ENCODE measurements at regions not wholly inside any gene's neighbourhood (a gene's known extent, or its start where the extent isn't known, plus 50 kb on each side); places are given as distances from the start of the nearest gene placed in this dataset.

DNA sequence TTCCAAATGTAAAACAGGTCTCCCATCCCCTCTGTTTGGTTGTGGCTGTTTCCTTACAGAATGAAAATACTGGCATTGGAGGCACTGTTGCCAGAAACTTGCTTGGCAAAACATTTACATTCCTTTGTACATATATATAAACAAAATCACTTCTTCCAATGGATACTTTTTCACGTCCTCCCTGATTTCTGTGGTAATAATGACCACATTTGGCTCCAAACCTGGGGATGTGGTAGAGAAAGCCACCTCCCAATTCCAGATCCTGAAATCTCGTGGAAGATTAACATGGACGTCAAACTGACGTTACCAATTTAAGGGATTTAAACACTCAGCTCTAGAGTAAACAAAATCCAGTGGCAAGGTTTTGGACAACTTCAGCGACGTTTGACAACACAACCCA lies 370.8 kb upstream of the ZFHX3 start:
- H3K79me2 ChIP-seq (ENCODE audit: insufficient read depth, low read length): no peaks in the 10 kb centered on the region
- no peaks in the 10 kb centered on the region for H3K4me1 ChIP-seq (ENCODE audit: insufficient read depth, low read length)
- no peaks in the 10 kb centered on the region for H3K9me3 ChIP-seq (ENCODE audit: low read depth, low read length)
- H3K27ac ChIP-seq (ENCODE audit: low read depth, low read length): no peak overlapping the region
- no peaks in the 10 kb centered on the region for H3K27me3 ChIP-seq (ENCODE audit: insufficient read depth, low read length)
- TF ChIP-seq CTCF (IDR thresholded peaks at IDR 0.05; ENCODE audit: extremely low read depth, low read depth, low read length): no peak
- no peaks in the 10 kb centered on the region for H3K36me3 ChIP-seq (ENCODE audit: insufficient read depth, low read length)
- H3K4me2 ChIP-seq (ENCODE audit: insufficient read depth, low read length): no peak overlapping the region
- no peak for DNase-seq (ENCODE audit: insufficient read length, low spot score, missing footprints)
- H2AFZ ChIP-seq (ENCODE audit: low read length): no peak overlapping the region
- H4K20me1 ChIP-seq (ENCODE audit: insufficient read depth, low read length): no peaks in the 10 kb centered on the region
- H3K4me3 ChIP-seq (ENCODE audit: insufficient read depth, low read length): no peak overlapping the region

DNA sequence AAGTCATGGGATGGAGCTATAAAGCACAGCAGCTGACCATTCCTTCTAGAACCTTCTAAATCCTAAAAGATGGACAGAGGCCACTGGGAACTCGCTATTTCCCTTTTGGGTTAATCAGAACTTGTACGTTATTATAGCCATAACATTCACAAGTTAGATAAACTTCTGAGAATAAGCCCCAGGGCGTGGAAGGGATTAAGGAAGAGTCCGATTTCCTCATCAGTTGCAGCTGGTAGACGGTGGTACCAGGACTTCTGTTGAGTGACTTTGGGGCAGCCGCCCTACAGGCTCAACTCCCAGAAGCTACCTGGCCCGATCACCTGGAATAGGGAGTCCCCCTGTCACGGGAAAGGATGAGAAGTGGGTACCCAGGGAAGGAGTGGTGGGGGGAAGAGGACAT lies 370.1 kb upstream of the ZFHX3 start:
- no peak overlapping the region for H3K27ac ChIP-seq (ENCODE audit: low read depth, low read length)
- H3K9me3 ChIP-seq (ENCODE audit: low read depth, low read length): no peaks in the 10 kb centered on the region
- DNase-seq (ENCODE audit: insufficient read length, low spot score, missing footprints): no peak
- no peaks in the 10 kb centered on the region for H3K79me2 ChIP-seq (ENCODE audit: insufficient read depth, low read length)
- H3K36me3 ChIP-seq (ENCODE audit: insufficient read depth, low read length): no peaks in the 10 kb centered on the region
- no peak overlapping the region for H2AFZ ChIP-seq (ENCODE audit: low read length)
- TF ChIP-seq CTCF (IDR thresholded peaks at IDR 0.05; ENCODE audit: extremely low read depth, low read depth, low read length): no peak
- no peak overlapping the region for H3K4me2 ChIP-seq (ENCODE audit: insufficient read depth, low read length)
- no peaks in the 10 kb centered on the region for H3K4me1 ChIP-seq (ENCODE audit: insufficient read depth, low read length)
- no peak overlapping the region for H3K4me3 ChIP-seq (ENCODE audit: insufficient read depth, low read length)
- H3K27me3 ChIP-seq (ENCODE audit: insufficient read depth, low read length): no peaks in the 10 kb centered on the region
- H4K20me1 ChIP-seq (ENCODE audit: insufficient read depth, low read length): no peaks in the 10 kb centered on the region

DNA sequence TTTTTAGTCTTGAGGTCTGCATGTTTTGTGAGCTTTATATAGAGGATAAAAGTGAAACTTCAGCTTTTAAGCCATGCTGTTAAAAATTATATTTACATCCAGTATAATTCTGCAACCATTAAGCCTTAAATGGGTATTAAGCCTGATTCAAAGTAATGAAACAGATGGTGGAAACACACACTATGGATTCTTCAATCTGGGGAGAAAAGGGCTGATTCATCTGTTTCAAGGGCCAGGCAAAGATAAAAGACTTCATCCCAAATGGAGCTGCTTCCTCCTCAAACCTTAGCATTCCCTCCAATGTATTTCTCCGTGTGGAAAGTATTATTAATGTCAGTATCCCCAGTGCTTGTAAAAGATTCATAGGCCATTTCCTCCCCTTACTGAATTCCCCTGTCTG lies 367.4 kb upstream of the ZFHX3 start:
- no peak for TF ChIP-seq CTCF (IDR thresholded peaks at IDR 0.05; ENCODE audit: extremely low read depth, low read depth, low read length)
- H3K4me1 ChIP-seq (ENCODE audit: insufficient read depth, low read length): no peaks in the 10 kb centered on the region
- no peaks in the 10 kb centered on the region for H3K27me3 ChIP-seq (ENCODE audit: insufficient read depth, low read length)
- no peaks in the 10 kb centered on the region for H4K20me1 ChIP-seq (ENCODE audit: insufficient read depth, low read length)
- H3K79me2 ChIP-seq (ENCODE audit: insufficient read depth, low read length): no peaks in the 10 kb centered on the region
- no peak overlapping the region for H3K4me2 ChIP-seq (ENCODE audit: insufficient read depth, low read length)
- H2AFZ ChIP-seq (ENCODE audit: low read length): no peak overlapping the region
- H3K27ac ChIP-seq (ENCODE audit: low read depth, low read length): no peak overlapping the region
- no peak for DNase-seq (ENCODE audit: insufficient read length, low spot score, missing footprints)
- H3K36me3 ChIP-seq (ENCODE audit: insufficient read depth, low read length): no peaks in the 10 kb centered on the region
- no peak overlapping the region for H3K4me3 ChIP-seq (ENCODE audit: insufficient read depth, low read length)
- no peaks in the 10 kb centered on the region for H3K9me3 ChIP-seq (ENCODE audit: low read depth, low read length)

GRCh38 chr16:73414638-73415037 lies 366.7 kb upstream of the ZFHX3 start:
- TF ChIP-seq CTCF (IDR thresholded peaks at IDR 0.05; ENCODE audit: extremely low read depth, low read depth, low read length): no peak
- H3K79me2 ChIP-seq (ENCODE audit: insufficient read depth, low read length): no peaks in the 10 kb centered on the region
- no peak overlapping the region for H3K27ac ChIP-seq (ENCODE audit: low read depth, low read length)
- H3K9me3 ChIP-seq (ENCODE audit: low read depth, low read length): no peaks in the 10 kb centered on the region
- H4K20me1 ChIP-seq (ENCODE audit: insufficient read depth, low read length): no peaks in the 10 kb centered on the region
- no peaks in the 10 kb centered on the region for H3K4me1 ChIP-seq (ENCODE audit: insufficient read depth, low read length)
- no peak overlapping the region for H2AFZ ChIP-seq (ENCODE audit: low read length)
- H3K4me3 ChIP-seq (ENCODE audit: insufficient read depth, low read length): no peak overlapping the region
- H3K36me3 ChIP-seq (ENCODE audit: insufficient read depth, low read length): no peaks in the 10 kb centered on the region
- no peak overlapping the region for H3K4me2 ChIP-seq (ENCODE audit: insufficient read depth, low read length)
- DNase-seq (ENCODE audit: insufficient read length, low spot score, missing footprints): no peak
- H3K27me3 ChIP-seq (ENCODE audit: insufficient read depth, low read length): no peaks in the 10 kb centered on the region
